ENCODE measurements at regions not wholly inside any gene's neighbourhood (a gene's known extent, or its start where the extent isn't known, plus 50 kb on each side); places are given as distances from the start of the nearest gene placed in this dataset.
A peak's percentile ranks its signal among the peaks of the same experiment; 100 is the strongest.

- Histone ChIP-seq H3K4me1 (ENCODE audit: control insufficient read depth, insufficient read depth, low read length) (no peaks in the 10 kb centered on the region), H3K27me3 (ENCODE audit: control insufficient read depth, insufficient read depth, low read length) (no peaks in the 10 kb centered on the region), H3K9me3 (replicated peaks; ENCODE audit: control insufficient read depth, low read depth, low read length) (no peaks in the 10 kb centered on the region), H3K27ac (ENCODE audit: low read length) (no peak overlapping the region), H3K4me3 (ENCODE audit: low read length) (no peak overlapping the region), H3K36me3 (ENCODE audit: control insufficient read depth, insufficient read depth, low read length) (no peaks in the 10 kb centered on the region)
- no peak for DNase-seq
- 50% methylated on average over 1 of the region's 1 CpG for WGBS (ENCODE audit: insufficient coverage)
These were observed 126.9 kb upstream of the MAP3K1 start for GRCh38 chr5:56688402-56688801.

- DNase-seq, result no peak
- H3K4me3 ChIP-seq (ENCODE audit: low read length), result no peak overlapping the region
- H3K27ac ChIP-seq (ENCODE audit: low read length), result peak overlapping the region; percentile 3
- no peaks in the 10 kb centered on the region for H3K4me1 ChIP-seq (ENCODE audit: control insufficient read depth, insufficient read depth, low read length)
- no peaks in the 10 kb centered on the region for H3K9me3 ChIP-seq (replicated peaks; ENCODE audit: control insufficient read depth, low read depth, low read length)
- no peaks in the 10 kb centered on the region for H3K36me3 ChIP-seq (ENCODE audit: control insufficient read depth, insufficient read depth, low read length)
- WGBS (ENCODE audit: insufficient coverage), result 67% methylated on average over 1 of the region's 5 CpGs
- H3K27me3 ChIP-seq (ENCODE audit: control insufficient read depth, insufficient read depth, low read length), result no peaks in the 10 kb centered on the region
These were observed 128.8 kb upstream of the MAP3K1 start for GRCh38 chr5:56686337-56687195.

GRCh38 chr5:56685503-56686217, 129.7 kb upstream of the MAP3K1 start:
- Histone ChIP-seq H3K4me1 (ENCODE audit: control insufficient read depth, insufficient read depth, low read length) (no peaks in the 10 kb centered on the region), H3K9me3 (replicated peaks; ENCODE audit: control insufficient read depth, low read depth, low read length) (no peaks in the 10 kb centered on the region), H3K36me3 (ENCODE audit: control insufficient read depth, insufficient read depth, low read length) (no peaks in the 10 kb centered on the region), H3K27me3 (ENCODE audit: control insufficient read depth, insufficient read depth, low read length) (no peaks in the 10 kb centered on the region), H3K4me3 (ENCODE audit: low read length) (no peak overlapping the region), H3K27ac (ENCODE audit: low read length) (no peak overlapping the region)
- WGBS (ENCODE audit: insufficient coverage), result no CpG with 5 or more reads among the region's 2 CpGs
- DNase-seq, result no peak

GRCh38 chr5:56684159-56684558, 131.2 kb upstream of the MAP3K1 start:
- 89% methylated on average over 3 of the region's 3 CpGs for WGBS (ENCODE audit: insufficient coverage)
- DNase-seq, result no peak
- Histone ChIP-seq H3K36me3 (ENCODE audit: control insufficient read depth, insufficient read depth, low read length) (no peaks in the 10 kb centered on the region), H3K9me3 (replicated peaks; ENCODE audit: control insufficient read depth, low read depth, low read length) (no peaks in the 10 kb centered on the region), H3K27ac (ENCODE audit: low read length) (no peak overlapping the region), H3K4me1 (ENCODE audit: control insufficient read depth, insufficient read depth, low read length) (no peaks in the 10 kb centered on the region), H3K4me3 (ENCODE audit: low read length) (no peak overlapping the region), H3K27me3 (ENCODE audit: control insufficient read depth, insufficient read depth, low read length) (no peaks in the 10 kb centered on the region)

- Histone ChIP-seq H3K9me3 (replicated peaks; ENCODE audit: control insufficient read depth, low read depth, low read length) (no peaks in the 10 kb centered on the region), H3K27ac (ENCODE audit: low read length) (no peak overlapping the region), H3K4me3 (ENCODE audit: low read length) (no peak overlapping the region), H3K4me1 (ENCODE audit: control insufficient read depth, insufficient read depth, low read length) (no peaks in the 10 kb centered on the region), H3K36me3 (ENCODE audit: control insufficient read depth, insufficient read depth, low read length) (no peaks in the 10 kb centered on the region), H3K27me3 (ENCODE audit: control insufficient read depth, insufficient read depth, low read length) (no peaks in the 10 kb centered on the region)
- WGBS (ENCODE audit: insufficient coverage), result 83% methylated on average over 1 of the region's 2 CpGs
- no peak for DNase-seq
These were observed 131.6 kb upstream of the MAP3K1 start for GRCh38 chr5:56683733-56684132.

GRCh38 chr5:56683281-56683680, 132.1 kb upstream of the MAP3K1 start:
- no CpG with 5 or more reads among the region's 1 CpG for WGBS (ENCODE audit: insufficient coverage)
- H3K27me3 ChIP-seq (ENCODE audit: control insufficient read depth, insufficient read depth, low read length), result no peaks in the 10 kb centered on the region
- no peaks in the 10 kb centered on the region for H3K36me3 ChIP-seq (ENCODE audit: control insufficient read depth, insufficient read depth, low read length)
- H3K4me3 ChIP-seq (ENCODE audit: low read length), result no peak overlapping the region
- no peak overlapping the region for H3K27ac ChIP-seq (ENCODE audit: low read length)
- DNase-seq, result no peak
- no peaks in the 10 kb centered on the region for H3K9me3 ChIP-seq (replicated peaks; ENCODE audit: control insufficient read depth, low read depth, low read length)
- H3K4me1 ChIP-seq (ENCODE audit: control insufficient read depth, insufficient read depth, low read length), result no peaks in the 10 kb centered on the region

GRCh38 chr5:56681346-56681745, 134.0 kb upstream of the MAP3K1 start:
- Histone ChIP-seq H3K4me1 (ENCODE audit: control insufficient read depth, insufficient read depth, low read length) (peaks cover 1% of the 10 kb centered on the region), H3K4me3 (ENCODE audit: low read length) (no peak overlapping the region), H3K36me3 (ENCODE audit: control insufficient read depth, insufficient read depth, low read length) (no peaks in the 10 kb centered on the region), H3K27me3 (ENCODE audit: control insufficient read depth, insufficient read depth, low read length) (no peaks in the 10 kb centered on the region), H3K27ac (ENCODE audit: low read length) (no peak overlapping the region), H3K9me3 (replicated peaks; ENCODE audit: control insufficient read depth, low read depth, low read length) (no peaks in the 10 kb centered on the region)
- 64% methylated on average over 1 of the region's 1 CpG for whole genome bisulfite sequencing (ENCODE audit: insufficient coverage)
- no peak for DNase-seq

- Histone ChIP-seq H3K4me3 (ENCODE audit: low read length) (no peak overlapping the region), H3K27me3 (ENCODE audit: control insufficient read depth, insufficient read depth, low read length) (no peaks in the 10 kb centered on the region), H3K36me3 (ENCODE audit: control insufficient read depth, insufficient read depth, low read length) (no peaks in the 10 kb centered on the region), H3K4me1 (ENCODE audit: control insufficient read depth, insufficient read depth, low read length) (peaks cover 2% of the 10 kb centered on the region), H3K27ac (ENCODE audit: low read length) (no peak overlapping the region), H3K9me3 (replicated peaks; ENCODE audit: control insufficient read depth, low read depth, low read length) (no peaks in the 10 kb centered on the region)
- no peak for DNase-seq
- no CpG with 5 or more reads among the region's 2 CpGs for WGBS (ENCODE audit: insufficient coverage)
These were observed 134.6 kb upstream of the MAP3K1 start for GRCh38 chr5:56680731-56681130.

GRCh38 chr5:56677690-56678305, 137.6 kb upstream of the MAP3K1 start:
- H3K27ac ChIP-seq (ENCODE audit: low read length), result no peak overlapping the region
- no peaks in the 10 kb centered on the region for H3K9me3 ChIP-seq (replicated peaks; ENCODE audit: control insufficient read depth, low read depth, low read length)
- no peaks in the 10 kb centered on the region for H3K36me3 ChIP-seq (ENCODE audit: control insufficient read depth, insufficient read depth, low read length)
- no peaks in the 10 kb centered on the region for H3K27me3 ChIP-seq (ENCODE audit: control insufficient read depth, insufficient read depth, low read length)
- no CpG with 5 or more reads among the region's 2 CpGs for WGBS (ENCODE audit: insufficient coverage)
- DNase-seq, result peak; percentile 44
- no peak overlapping the region for H3K4me3 ChIP-seq (ENCODE audit: low read length)
- peaks cover 2% of the 10 kb centered on the region for H3K4me1 ChIP-seq (ENCODE audit: control insufficient read depth, insufficient read depth, low read length)

GRCh38 chr5:56676091-56676768, 139.1 kb upstream of the MAP3K1 start:
- Histone ChIP-seq H3K4me1 (ENCODE audit: control insufficient read depth, insufficient read depth, low read length) (peaks cover 2% of the 10 kb centered on the region), H3K36me3 (ENCODE audit: control insufficient read depth, insufficient read depth, low read length) (no peaks in the 10 kb centered on the region), H3K4me3 (ENCODE audit: low read length) (no peak overlapping the region), H3K9me3 (replicated peaks; ENCODE audit: control insufficient read depth, low read depth, low read length) (no peaks in the 10 kb centered on the region), H3K27ac (ENCODE audit: low read length) (no peak overlapping the region), H3K27me3 (ENCODE audit: control insufficient read depth, insufficient read depth, low read length) (no peaks in the 10 kb centered on the region)
- 68% methylated on average over 3 of the region's 4 CpGs for WGBS (ENCODE audit: insufficient coverage)
- DNase-seq, result no peak

Measured in muscle of leg (tissue), 3 donors.